ENCODE measurements at regions not wholly inside any gene's neighbourhood (a gene's known extent, or its start where the extent isn't known, plus 50 kb on each side); places are given as distances from the start of the nearest gene placed in this dataset.

DNA sequence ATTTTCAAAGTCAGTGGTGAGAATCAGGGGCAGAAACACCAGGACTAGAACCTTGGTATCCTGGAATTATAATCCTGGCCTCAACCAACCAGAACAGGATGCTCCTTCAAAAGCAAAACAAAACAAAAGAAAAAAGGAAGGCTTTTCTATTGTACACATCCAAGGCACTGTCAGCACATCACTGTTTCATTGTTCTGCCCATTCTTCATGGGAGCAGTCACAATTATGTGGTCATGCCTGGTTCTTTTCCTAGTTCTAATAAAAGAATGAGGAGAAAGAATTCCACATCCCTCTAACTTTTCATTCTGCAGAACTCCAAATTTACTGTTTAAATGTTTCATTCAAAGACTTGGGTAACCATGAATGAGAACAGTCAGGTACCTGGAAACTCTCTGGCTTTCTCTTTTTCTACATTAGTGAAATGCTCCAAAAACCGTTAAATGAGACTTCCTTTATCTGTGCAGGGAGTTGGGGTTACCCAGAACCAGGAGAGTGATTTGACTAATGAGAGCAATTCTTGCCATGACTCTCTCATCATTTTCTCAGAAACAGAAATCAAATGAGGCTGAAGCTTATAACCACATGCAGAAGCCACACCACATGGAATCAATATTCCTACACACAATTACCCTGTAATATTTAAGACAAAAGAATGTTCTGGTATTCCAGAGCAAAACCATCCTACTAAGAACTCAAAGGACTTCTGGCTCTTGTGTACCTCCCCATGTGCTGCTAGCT, 110.9 kb upstream of the CCDC150 start:
- H3K27ac ChIP-seq = no peak overlapping the region

GRCh38 chr2:196530910-196531309, 108.6 kb upstream of the CCDC150 start:
- Histone ChIP-seq H3K27me3 (no peaks in the 10 kb centered on the region), H3K27ac (no peak overlapping the region), H3K9me3 (no peaks in the 10 kb centered on the region), H3K4me1 (no peaks in the 10 kb centered on the region), H3K4me3 (no peak overlapping the region), H3K36me3 (no peaks in the 10 kb centered on the region)
- no peak for DNase-seq (ENCODE audit: extremely low spot score in 2 of 2)
- TF ChIP-seq POLR2AphosphoS5 (IDR thresholded peaks at IDR 0.05; ENCODE audit: insufficient read depth in 1 of 2, low read depth in 1 of 2) (no peak), POLR2A (IDR thresholded peaks at IDR 0.05) (no peak)
- TF ChIP-seq, protein P1, sequence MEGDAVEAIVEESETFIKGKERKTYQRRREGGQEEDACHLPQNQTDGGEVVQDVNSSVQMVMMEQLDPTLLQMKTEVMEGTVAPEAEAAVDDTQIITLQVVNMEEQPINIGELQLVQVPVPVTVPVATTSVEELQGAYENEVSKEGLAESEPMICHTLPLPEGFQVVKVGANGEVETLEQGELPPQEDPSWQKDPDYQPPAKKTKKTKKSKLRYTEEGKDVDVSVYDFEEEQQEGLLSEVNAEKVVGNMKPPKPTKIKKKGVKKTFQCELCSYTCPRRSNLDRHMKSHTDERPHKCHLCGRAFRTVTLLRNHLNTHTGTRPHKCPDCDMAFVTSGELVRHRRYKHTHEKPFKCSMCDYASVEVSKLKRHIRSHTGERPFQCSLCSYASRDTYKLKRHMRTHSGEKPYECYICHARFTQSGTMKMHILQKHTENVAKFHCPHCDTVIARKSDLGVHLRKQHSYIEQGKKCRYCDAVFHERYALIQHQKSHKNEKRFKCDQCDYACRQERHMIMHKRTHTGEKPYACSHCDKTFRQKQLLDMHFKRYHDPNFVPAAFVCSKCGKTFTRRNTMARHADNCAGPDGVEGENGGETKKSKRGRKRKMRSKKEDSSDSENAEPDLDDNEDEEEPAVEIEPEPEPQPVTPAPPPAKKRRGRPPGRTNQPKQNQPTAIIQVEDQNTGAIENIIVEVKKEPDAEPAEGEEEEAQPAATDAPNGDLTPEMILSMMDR (IDR thresholded peaks at IDR 0.05) = no peak
- intact Hi-C loops (cut with DNase I) = no loop called here

More for the DNA sequence above, 110.9 kb upstream of the CCDC150 start:
- DNase-seq (ENCODE audit: extremely low spot score in 2 of 2) = no peak
- Histone ChIP-seq H3K4me3 (no peak overlapping the region), H3K27me3 (no peaks in the 10 kb centered on the region), H3K9me3 (no peaks in the 10 kb centered on the region), H3K4me1 (no peaks in the 10 kb centered on the region), H3K36me3 (no peaks in the 10 kb centered on the region)
- TF ChIP-seq POLR2AphosphoS5 (IDR thresholded peaks at IDR 0.05; ENCODE audit: insufficient read depth in 1 of 2, low read depth in 1 of 2) (no peak), POLR2A (IDR thresholded peaks at IDR 0.05) (no peak)
- TF ChIP-seq, protein P1 (IDR thresholded peaks at IDR 0.05) = no peak
- intact Hi-C loops (cut with DNase I) = no loop called here

GRCh38 chr2:196533772-196534397, 105.6 kb upstream of the CCDC150 start:
- no peak for DNase-seq (ENCODE audit: extremely low spot score in 2 of 2)
- H3K36me3 ChIP-seq = no peaks in the 10 kb centered on the region
- TF ChIP-seq POLR2AphosphoS5 (IDR thresholded peaks at IDR 0.05; ENCODE audit: insufficient read depth in 1 of 2, low read depth in 1 of 2) (no peak), POLR2A (IDR thresholded peaks at IDR 0.05) (no peak)
- TF ChIP-seq, protein P1 (IDR thresholded peaks at IDR 0.05) = no peak
- no peaks in the 10 kb centered on the region for H3K27me3 ChIP-seq
- no peak overlapping the region for H3K27ac ChIP-seq
- intact Hi-C loops (cut with DNase I) = no loop called here
- no peaks in the 10 kb centered on the region for H3K4me1 ChIP-seq
- H3K9me3 ChIP-seq = no peaks in the 10 kb centered on the region
- no peak overlapping the region for H3K4me3 ChIP-seq

DNA sequence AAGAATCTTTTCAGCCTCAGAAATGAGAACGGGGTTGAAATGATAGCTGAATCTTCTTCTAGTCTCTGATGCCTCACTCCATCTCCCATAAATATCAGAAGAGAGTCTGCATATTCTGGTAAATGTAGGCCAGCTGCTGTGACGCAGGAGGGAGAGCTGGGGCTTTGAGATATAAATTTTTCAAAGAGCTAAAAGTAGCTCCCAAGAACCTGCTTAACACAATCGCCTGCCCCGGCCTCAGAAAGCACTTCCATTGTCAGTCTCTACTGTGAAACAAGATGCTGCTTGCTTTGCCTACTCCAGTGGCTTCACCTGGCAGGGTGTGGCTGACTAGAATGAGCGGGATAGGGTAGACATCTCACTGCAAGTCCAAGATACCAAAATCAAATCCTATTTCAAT, 105.0 kb upstream of the CCDC150 start:
- no peaks in the 10 kb centered on the region for H3K36me3 ChIP-seq
- H3K27me3 ChIP-seq = no peaks in the 10 kb centered on the region
- no peaks in the 10 kb centered on the region for H3K4me1 ChIP-seq
- TF ChIP-seq POLR2A (IDR thresholded peaks at IDR 0.05) (no peak), POLR2AphosphoS5 (IDR thresholded peaks at IDR 0.05; ENCODE audit: insufficient read depth in 1 of 2, low read depth in 1 of 2) (no peak)
- TF ChIP-seq, protein P1 (IDR thresholded peaks at IDR 0.05) = no peak
- no peak for DNase-seq (ENCODE audit: extremely low spot score in 2 of 2)
- intact Hi-C loops (cut with DNase I) = no loop called here
- H3K27ac ChIP-seq = no peak overlapping the region
- H3K9me3 ChIP-seq = no peaks in the 10 kb centered on the region
- no peak overlapping the region for H3K4me3 ChIP-seq

DNA sequence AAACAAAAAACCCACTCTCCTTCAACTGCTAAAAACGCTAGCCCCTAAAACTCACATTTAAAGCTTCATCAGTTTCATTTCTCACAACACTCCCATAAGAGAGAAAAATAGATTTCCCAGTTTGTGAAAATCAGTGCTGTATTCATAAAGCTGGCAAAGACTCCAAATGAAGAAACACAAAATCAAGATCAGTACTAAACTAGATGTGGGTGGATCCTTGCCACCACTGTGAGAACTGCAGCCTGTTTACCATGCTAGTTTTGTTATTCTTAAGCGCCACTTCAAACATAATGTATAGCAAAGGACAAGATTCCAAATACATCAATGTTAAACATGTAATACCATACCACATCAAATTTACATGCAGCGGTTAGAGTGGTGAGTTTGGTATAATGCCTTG, 104.5 kb upstream of the CCDC150 start:
- Histone ChIP-seq H3K27ac (no peak overlapping the region), H3K9me3 (no peaks in the 10 kb centered on the region), H3K4me1 (no peaks in the 10 kb centered on the region), H3K27me3 (no peaks in the 10 kb centered on the region), H3K36me3 (no peaks in the 10 kb centered on the region), H3K4me3 (no peak overlapping the region)
- intact Hi-C loops (cut with DNase I) = no loop called here
- TF ChIP-seq POLR2A (IDR thresholded peaks at IDR 0.05) (no peak), POLR2AphosphoS5 (IDR thresholded peaks at IDR 0.05; ENCODE audit: insufficient read depth in 1 of 2, low read depth in 1 of 2) (no peak)
- TF ChIP-seq, protein P1 (IDR thresholded peaks at IDR 0.05) = no peak
- DNase-seq (ENCODE audit: extremely low spot score in 2 of 2) = no peak

Measured in vagina (tissue), 2 donors.